Karpas-422 (cell line): ENCODE measurements at regions not wholly inside any gene's neighbourhood (a gene's known extent, or its start where the extent isn't known, plus 50 kb on each side); places are given as distances from the start of the nearest gene placed in this dataset.
"Not testable (repeated sequence)": the region's sequence is repeated elsewhere in the genome, so short reads cannot be mapped to it uniquely, and the experiment has no call there.

Experiments
- DNase-seq: peaks from one replicate; pipeline ENCODE4 v3.0.0-alpha.2; 2015
- H2AFZ ChIP-seq: fragments of 200-600 bp; sonication (generic); 2 replicates; pipeline ENCODE4 v1.6.1; 2014; ENCODE audit warnings: antibody characterized with exemption, low read length, mixed read lengths
- H3K27ac ChIP-seq: fragments of 200-600 bp; sonication (generic); 2 replicates; pipeline ENCODE4 v1.5.1; 2014; ENCODE audit warnings: mild to moderate bottlenecking, low read length, moderate library complexity
- H3K27me3 ChIP-seq: fragments of 200-600 bp; sonication (generic); 2 replicates; pipeline ENCODE4 v1.6.1; 2014; ENCODE audit warnings: low read length, mixed read lengths
- H3K36me3 ChIP-seq: fragments of 200-600 bp; sonication (generic); 2 replicates; pipeline ENCODE4 v1.6.1; 2014; ENCODE audit warnings: low read length, mixed read lengths; ENCODE audit not compliant: insufficient read depth
- H3K4me1 ChIP-seq: fragments of 200-600 bp; sonication (generic); 2 replicates; pipeline ENCODE4 v1.6.1; 2014; ENCODE audit warnings: mild to moderate bottlenecking, low read length, mixed read lengths
- H3K4me2 ChIP-seq: fragments of 200-600 bp; sonication (generic); 2 replicates; pipeline ENCODE4 v1.6.1; 2014; ENCODE audit warnings: low read length, low read depth, mild to moderate bottlenecking; ENCODE audit not compliant: poor library complexity, severe bottlenecking
- H3K4me3 ChIP-seq: fragments of 200-600 bp; sonication (generic); 2 replicates; pipeline ENCODE4 v1.5.1; 2014; ENCODE audit warnings: mild to moderate bottlenecking, antibody characterized with exemption, low read length, mixed read lengths
- H3K79me2 ChIP-seq: fragments of 200-600 bp; sonication (generic); 2 replicates; pipeline ENCODE4 v1.6.1; 2014; ENCODE audit warnings: mild to moderate bottlenecking, low read length, mixed read lengths
- H3K9ac ChIP-seq: fragments of 200-600 bp; sonication (generic); 2 replicates; pipeline ENCODE4 v1.6.0; 2014; ENCODE audit warnings: low read length
- H3K9me2 ChIP-seq: fragments of 200-600 bp; sonication (generic), shearing (Covaris generic); replicated peaks from 2 replicates; pipeline ENCODE4 v1.6.0; 2014; ENCODE audit warnings: mild to moderate bottlenecking, low read length, moderate library complexity; ENCODE audit not compliant: insufficient read depth
- H3K9me3 ChIP-seq: fragments of 300-700, 200-600 bp; sonication (generic); 2 replicates; pipeline ENCODE4 v1.6.1; 2014; ENCODE audit warnings: low read length, mixed read lengths
- H4K20me1 ChIP-seq: fragments of 200-600 bp; sonication (generic); 2 replicates; pipeline ENCODE4 v1.6.1; 2014; ENCODE audit warnings: mild to moderate bottlenecking, antibody characterized with exemption, low read length, low read depth; ENCODE audit not compliant: insufficient read depth

DNA sequence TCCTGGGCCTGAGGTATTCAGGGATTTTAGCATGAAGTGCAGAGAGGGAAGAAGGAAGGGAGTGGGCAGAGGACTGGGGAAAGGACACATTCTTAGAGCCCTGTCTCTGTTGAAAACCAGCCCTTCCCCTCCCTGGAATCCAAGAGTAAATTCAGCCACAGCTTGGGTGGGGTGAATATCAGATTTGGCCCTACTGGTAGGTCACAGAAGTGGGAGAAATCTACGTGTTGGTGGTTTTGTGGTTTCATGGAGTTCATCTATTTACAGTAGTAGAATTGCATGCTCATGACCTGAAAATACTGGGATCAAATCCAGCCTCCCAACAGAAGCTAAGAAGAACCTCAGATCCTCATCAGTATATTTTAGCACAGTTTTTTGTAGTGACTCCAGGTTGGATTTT, 404.4 kb downstream of the BMP2 start:
- no peaks in the 10 kb centered on the region for H3K27me3 ChIP-seq
- no peak overlapping the region for H2AFZ ChIP-seq
- no peak overlapping the region for H3K4me3 ChIP-seq
- H3K79me2 ChIP-seq = no peaks in the 10 kb centered on the region
- DNase-seq = no peak
- H3K9me3 ChIP-seq = peaks cover 22% of the 10 kb centered on the region
- H3K4me1 ChIP-seq = no peaks in the 10 kb centered on the region
- no peak overlapping the region for H3K9ac ChIP-seq
- no peak overlapping the region for H3K27ac ChIP-seq
- H4K20me1 ChIP-seq = no peaks in the 10 kb centered on the region
- no peaks in the 10 kb centered on the region for H3K9me2 ChIP-seq
- no peaks in the 10 kb centered on the region for H3K36me3 ChIP-seq
- H3K4me2 ChIP-seq = no peak overlapping the region

DNA sequence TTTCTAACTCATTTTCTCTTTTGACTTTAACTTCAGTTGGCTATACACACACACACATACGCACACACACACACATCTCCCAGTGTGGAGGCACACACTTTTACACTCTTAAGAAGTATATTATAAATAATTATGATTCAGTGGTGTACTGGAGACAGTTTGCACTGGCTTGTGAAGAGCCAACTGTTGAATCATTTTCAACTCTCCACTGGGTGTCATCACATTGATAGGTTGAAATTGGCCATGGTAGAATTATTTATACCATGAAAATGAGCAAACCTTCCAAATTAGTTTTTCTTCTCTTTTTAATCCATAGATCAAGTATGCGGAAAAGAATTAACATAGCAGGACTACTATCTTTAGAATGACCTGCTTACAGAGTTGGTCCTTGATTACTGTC, 407.1 kb downstream of the BMP2 start:
- Histone ChIP-seq H3K27me3 (no peaks in the 10 kb centered on the region), H3K27ac (no peak overlapping the region), H3K79me2 (no peaks in the 10 kb centered on the region), H3K9ac (no peak overlapping the region), H2AFZ (no peak overlapping the region), H3K4me1 (no peaks in the 10 kb centered on the region), H3K4me2 (no peak overlapping the region), H3K9me3 (peaks cover 23% of the 10 kb centered on the region), H4K20me1 (no peaks in the 10 kb centered on the region), H3K9me2 (no peaks in the 10 kb centered on the region), H3K36me3 (no peaks in the 10 kb centered on the region), H3K4me3 (no peak overlapping the region)
- DNase-seq = no peak

GRCh38 chr20:7175827-7176226, 408.3 kb downstream of the BMP2 start:
- not testable (repeated sequence) for H3K27ac ChIP-seq, H3K4me3 ChIP-seq, H3K79me2 ChIP-seq, H3K9ac ChIP-seq, H4K20me1 ChIP-seq, H2AFZ ChIP-seq, H3K36me3 ChIP-seq, DNase-seq, H3K4me2 ChIP-seq, H3K4me1 ChIP-seq, H3K9me2 ChIP-seq, H3K27me3 ChIP-seq
- H3K9me3 ChIP-seq = peaks cover 25% of the 10 kb centered on the region

- Histone ChIP-seq H3K9me3 (peaks cover 14% of the 10 kb centered on the region), H3K79me2 (no peaks in the 10 kb centered on the region), H3K27me3 (no peaks in the 10 kb centered on the region), H3K4me2 (no peak overlapping the region), H2AFZ (no peak overlapping the region), H3K9me2 (no peaks in the 10 kb centered on the region), H3K4me3 (no peak overlapping the region), H3K4me1 (no peaks in the 10 kb centered on the region), H3K9ac (no peak overlapping the region), H3K27ac (no peak overlapping the region), H4K20me1 (no peaks in the 10 kb centered on the region), H3K36me3 (no peaks in the 10 kb centered on the region)
- no peak for DNase-seq
Observed at GRCh38 chr20:7178004-7178403, 410.5 kb downstream of the BMP2 start.

DNA sequence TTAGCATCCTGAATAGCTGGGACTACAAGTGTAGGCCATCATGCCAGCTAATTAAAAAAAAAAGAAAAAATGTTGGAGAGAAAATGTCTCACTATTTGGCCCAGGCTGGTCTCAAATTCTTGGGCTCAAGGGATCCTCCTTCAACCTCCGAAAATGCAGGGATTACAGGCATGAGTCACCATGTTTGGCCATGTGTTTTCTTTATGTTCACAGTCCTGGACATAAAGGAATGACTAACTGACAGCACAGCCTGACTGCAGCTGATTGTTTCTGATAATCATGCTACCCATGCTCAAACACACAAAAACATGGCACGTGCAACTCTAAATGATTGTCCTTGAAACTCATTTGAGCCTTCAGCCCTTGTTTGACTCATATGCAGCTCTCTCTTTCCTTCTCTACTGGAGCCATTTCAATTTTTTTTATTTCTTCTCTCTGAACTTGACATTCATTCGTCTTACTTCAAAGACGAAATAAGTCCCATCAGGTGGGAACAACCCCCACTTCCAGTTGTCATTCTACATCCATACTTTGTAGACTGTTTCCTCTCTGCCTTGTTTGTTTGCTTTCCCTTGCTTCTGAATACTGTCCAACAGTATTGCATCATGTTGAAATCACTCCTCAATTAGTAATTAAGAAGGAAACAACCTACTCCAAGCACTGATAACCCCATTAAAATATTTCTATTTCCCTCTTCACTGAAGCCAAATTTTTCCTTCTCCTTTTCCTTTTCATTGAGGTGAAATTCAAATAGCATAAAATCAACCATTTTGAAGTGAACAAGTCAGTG, 413.0 kb downstream of the BMP2 start:
- Histone ChIP-seq H3K4me2 (no peak overlapping the region), H3K9me2 (no peaks in the 10 kb centered on the region), H2AFZ (no peak overlapping the region), H3K9ac (no peak overlapping the region), H3K27ac (no peak overlapping the region), H4K20me1 (no peaks in the 10 kb centered on the region), H3K4me1 (no peaks in the 10 kb centered on the region), H3K79me2 (no peaks in the 10 kb centered on the region), H3K9me3 (peaks cover 20% of the 10 kb centered on the region), H3K36me3 (no peaks in the 10 kb centered on the region), H3K4me3 (no peak overlapping the region), H3K27me3 (no peaks in the 10 kb centered on the region)
- DNase-seq = no peak

GRCh38 chr20:7189231-7189630, 421.7 kb downstream of the BMP2 start:
- DNase-seq = no peak
- Histone ChIP-seq H3K4me3 (no peak overlapping the region), H3K9me2 (no peaks in the 10 kb centered on the region), H3K9me3 (peaks cover 28% of the 10 kb centered on the region), H4K20me1 (no peaks in the 10 kb centered on the region), H3K27ac (no peak overlapping the region), H3K27me3 (no peaks in the 10 kb centered on the region), H3K4me2 (no peak overlapping the region), H3K4me1 (no peaks in the 10 kb centered on the region), H2AFZ (no peak overlapping the region), H3K36me3 (no peaks in the 10 kb centered on the region), H3K9ac (no peak overlapping the region), H3K79me2 (no peaks in the 10 kb centered on the region)

DNA sequence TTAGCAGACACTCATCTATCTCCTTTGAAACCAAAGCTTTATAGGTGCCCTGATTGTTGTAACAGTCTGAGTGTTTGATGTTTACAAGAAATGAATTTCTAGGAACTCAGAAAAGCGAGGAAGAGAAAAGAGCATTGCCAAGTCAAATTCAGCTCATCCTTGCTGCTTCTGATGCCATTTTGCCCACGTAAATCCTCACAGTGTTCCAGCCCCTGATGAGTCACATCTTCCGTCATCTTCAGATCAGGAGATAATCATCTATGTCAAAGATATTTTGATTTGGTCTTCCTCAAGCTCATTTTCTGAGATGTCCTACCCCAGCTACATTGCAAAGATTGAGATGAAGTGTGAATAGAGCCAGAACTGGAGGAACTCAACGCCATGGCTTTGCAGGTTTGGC, 426.2 kb downstream of the BMP2 start:
- Histone ChIP-seq H3K4me2 (no peak overlapping the region), H3K27ac (no peak overlapping the region), H3K4me1 (no peaks in the 10 kb centered on the region), H2AFZ (no peak overlapping the region), H3K4me3 (no peak overlapping the region), H3K9ac (no peak overlapping the region), H3K79me2 (no peaks in the 10 kb centered on the region), H3K27me3 (no peaks in the 10 kb centered on the region), H4K20me1 (no peaks in the 10 kb centered on the region), H3K9me2 (no peaks in the 10 kb centered on the region), H3K36me3 (no peaks in the 10 kb centered on the region), H3K9me3 (peaks cover 21% of the 10 kb centered on the region)
- no peak for DNase-seq

GRCh38 chr20:7195704-7196103, 428.2 kb downstream of the BMP2 start:
- Histone ChIP-seq H4K20me1 (no peaks in the 10 kb centered on the region), H3K4me1 (no peaks in the 10 kb centered on the region), H3K36me3 (no peaks in the 10 kb centered on the region), H3K27me3 (no peaks in the 10 kb centered on the region), H3K9me3 (peaks cover 15% of the 10 kb centered on the region), H3K4me3 (no peak overlapping the region), H3K4me2 (no peak overlapping the region), H3K9ac (no peak overlapping the region), H3K9me2 (no peaks in the 10 kb centered on the region), H3K79me2 (no peaks in the 10 kb centered on the region), H3K27ac (no peak overlapping the region), H2AFZ (no peak overlapping the region)
- no peak for DNase-seq
